Panc1 (cell line): ENCODE measurements at regions not wholly inside any gene's neighbourhood (a gene's known extent, or its start where the extent isn't known, plus 50 kb on each side); places are given as distances from the start of the nearest gene placed in this dataset.

Experiments used
- ATAC-seq: fragments of 200-7000 bp; cut with Tn5 transposase; 2 replicates; pipeline ENCODE4 v1.9.1; 2020; ENCODE audit warnings: mild to moderate bottlenecking, moderate library complexity
- BruUV-seq: library from RNA; stranded (reverse); fragments of 400-500 nt; replicated peaks from 2 replicates; lab custom pipeline; 2021; lab: Mats Ljungman, UMichigan
- CTCF ChIA-PET: fragments of 300-600 bp; sonication (Branson Sonifier 250); formaldehyde crosslinking; loops from one replicate; lab custom pipeline; 2022; ENCODE audit warnings: antibody characterized with exemption; lab: Charles Lee
- POLR2A ChIA-PET: fragments of 300-600 bp; sonication (Branson Sonifier 250); formaldehyde crosslinking; loops from one replicate; lab custom pipeline; 2022; ENCODE audit warnings: antibody characterized with exemption; lab: Charles Lee
- DNase-seq: peaks from one replicate; pipeline ENCODE4 v3.0.0-alpha.2; 2010; ENCODE audit warnings: low read depth, low spot score
- H3K27ac ChIP-seq: 2 replicates; pipeline ENCODE4 v1.5.1; 2011; ENCODE audit warnings: mild to moderate bottlenecking, low read length, inconsistent platforms
- H3K27me3 ChIP-seq: fragments of 200-500 bp; sonication (Bioruptor generic); 2 replicates; pipeline ENCODE4 v1.6.0; 2014; ENCODE audit warnings: low read length, inconsistent platforms; ENCODE audit not compliant: control insufficient read depth, insufficient read depth
- H3K36me3 ChIP-seq: fragments of 200-500 bp; sonication (Bioruptor generic); 2 replicates; pipeline ENCODE4 v1.5.1; 2014; ENCODE audit warnings: inconsistent platforms, mild to moderate bottlenecking, low read length, moderate library complexity; ENCODE audit not compliant: control insufficient read depth, insufficient read depth
- H3K4me1 ChIP-seq: 2 replicates; pipeline ENCODE4 v1.5.1; 2011; ENCODE audit warnings: inconsistent platforms, mild to moderate bottlenecking, low read length, moderate library complexity; ENCODE audit not compliant: control insufficient read depth, insufficient read depth
- H3K4me3 ChIP-seq, 2 experiments: 2 replicates each; pipeline ENCODE4 v1.5.1; 2011 to 2012; ENCODE audit warnings: low read depth in 2 of 2, low read length in 2 of 2, mild to moderate bottlenecking in 2 of 2, inconsistent platforms in 1 of 2, moderate library complexity in 1 of 2
- H3K9me3 ChIP-seq: fragments of 200-500 bp; sonication (Bioruptor generic); 2 replicates; pipeline ENCODE4 v1.5.1; 2014; ENCODE audit warnings: low read depth, mild to moderate bottlenecking, inconsistent platforms, low read length, moderate library complexity; ENCODE audit not compliant: control insufficient read depth, insufficient read depth
- POLR2AphosphoS5 ChIP-seq: IDR thresholded peaks from 2 replicates; pipeline ENCODE4 v1.6.1; 2012; ENCODE audit warnings: mild to moderate bottlenecking, low read depth, low read length, moderate library complexity
- SIN3A ChIP-seq: IDR thresholded peaks from 2 replicates; pipeline ENCODE4 v1.6.1; 2012; ENCODE audit warnings: low read depth, mild to moderate bottlenecking, low read length, moderate library complexity, borderline replicate concordance; ENCODE audit not compliant: insufficient read depth
- TCF7L2 ChIP-seq: IDR thresholded peaks from 2 replicates; pipeline ENCODE4 v1.6.1; 2011; ENCODE audit warnings: mild to moderate bottlenecking, low read depth, low read length, inconsistent platforms
- in situ Hi-C: cut with HindIII; loops from 2 replicates; pipeline ENCODE4 v1.10.0; 2016; ENCODE audit warnings: low sequenced_read_pairs, low pct_unique_long_range_greater_than_20kb
- intact Hi-C: fragments of 100-400 bp; cut with micrococcal nuclease; formaldehyde crosslinking; loops from one replicate; pipeline ENCODE4 v1.10.0; 2022; ENCODE audit not compliant: unreplicated experiment
- TF ChIP-seq, protein P1 (sequence below), 2 experiments: IDR thresholded peaks; 2 replicates each; pipeline ENCODE4 v1.6.1; 2011 to 2012; ENCODE audit warnings: low read depth in 2 of 2, control low read depth in 1 of 2, low read length in 1 of 2, mild to moderate bottlenecking in 1 of 2, moderate library complexity in 1 of 2; ENCODE audit not compliant: insufficient read depth in 1 of 2
- TF ChIP-seq, protein P2 (sequence below): fragments of 450-650 bp; IDR thresholded peaks from 2 replicates; pipeline ENCODE4 v1.5.1; 2017; ENCODE audit warnings: mild to moderate bottlenecking

DNA sequence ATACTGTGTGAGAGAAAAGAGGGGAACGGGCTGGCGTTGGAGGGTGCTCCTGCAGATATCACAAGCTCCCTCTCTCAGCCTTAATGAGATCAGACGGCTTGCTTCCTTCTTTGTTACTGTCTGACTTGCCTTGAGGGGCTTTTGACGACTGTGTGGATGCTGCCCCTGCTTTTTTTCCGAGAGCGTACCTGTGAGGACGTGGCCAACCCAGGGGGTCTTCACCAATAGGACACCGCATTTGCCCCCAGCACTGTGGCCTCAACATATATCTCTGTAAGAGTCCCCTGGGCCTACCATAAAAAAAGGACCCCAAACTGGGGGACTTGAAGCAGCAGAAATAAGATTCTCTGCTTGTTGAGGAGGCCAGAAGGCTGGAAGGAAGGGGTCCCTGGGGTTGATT lies 143.9 kb downstream of the SHOX start:
- Histone ChIP-seq H3K9me3 (no peaks in the 10 kb centered on the region), H3K4me1 (no peaks in the 10 kb centered on the region), H3K36me3 (no peaks in the 10 kb centered on the region), H3K4me3 (no peak overlapping the region), H3K27ac (no peak overlapping the region), H3K27me3 (no peaks in the 10 kb centered on the region)
- ATAC-seq (no peak), DNase-seq (no peak)
- in situ Hi-C loops (no loop called here), intact Hi-C loops (no loop called here)
- CTCF ChIA-PET, result no interaction called here
- no peak for TF ChIP-seq TCF7L2
- no peak for TF ChIP-seq SIN3A
- TF ChIP-seq POLR2AphosphoS5, result no peak
- TF ChIP-seq, protein P1, sequence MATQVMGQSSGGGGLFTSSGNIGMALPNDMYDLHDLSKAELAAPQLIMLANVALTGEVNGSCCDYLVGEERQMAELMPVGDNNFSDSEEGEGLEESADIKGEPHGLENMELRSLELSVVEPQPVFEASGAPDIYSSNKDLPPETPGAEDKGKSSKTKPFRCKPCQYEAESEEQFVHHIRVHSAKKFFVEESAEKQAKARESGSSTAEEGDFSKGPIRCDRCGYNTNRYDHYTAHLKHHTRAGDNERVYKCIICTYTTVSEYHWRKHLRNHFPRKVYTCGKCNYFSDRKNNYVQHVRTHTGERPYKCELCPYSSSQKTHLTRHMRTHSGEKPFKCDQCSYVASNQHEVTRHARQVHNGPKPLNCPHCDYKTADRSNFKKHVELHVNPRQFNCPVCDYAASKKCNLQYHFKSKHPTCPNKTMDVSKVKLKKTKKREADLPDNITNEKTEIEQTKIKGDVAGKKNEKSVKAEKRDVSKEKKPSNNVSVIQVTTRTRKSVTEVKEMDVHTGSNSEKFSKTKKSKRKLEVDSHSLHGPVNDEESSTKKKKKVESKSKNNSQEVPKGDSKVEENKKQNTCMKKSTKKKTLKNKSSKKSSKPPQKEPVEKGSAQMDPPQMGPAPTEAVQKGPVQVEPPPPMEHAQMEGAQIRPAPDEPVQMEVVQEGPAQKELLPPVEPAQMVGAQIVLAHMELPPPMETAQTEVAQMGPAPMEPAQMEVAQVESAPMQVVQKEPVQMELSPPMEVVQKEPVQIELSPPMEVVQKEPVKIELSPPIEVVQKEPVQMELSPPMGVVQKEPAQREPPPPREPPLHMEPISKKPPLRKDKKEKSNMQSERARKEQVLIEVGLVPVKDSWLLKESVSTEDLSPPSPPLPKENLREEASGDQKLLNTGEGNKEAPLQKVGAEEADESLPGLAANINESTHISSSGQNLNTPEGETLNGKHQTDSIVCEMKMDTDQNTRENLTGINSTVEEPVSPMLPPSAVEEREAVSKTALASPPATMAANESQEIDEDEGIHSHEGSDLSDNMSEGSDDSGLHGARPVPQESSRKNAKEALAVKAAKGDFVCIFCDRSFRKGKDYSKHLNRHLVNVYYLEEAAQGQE (IDR thresholded peaks at IDR 0.05; ENCODE audit: insufficient read depth in 1 of 2, low read depth in 2 of 2, low read length in 1 of 2), result no peak
- TF ChIP-seq, protein P2, sequence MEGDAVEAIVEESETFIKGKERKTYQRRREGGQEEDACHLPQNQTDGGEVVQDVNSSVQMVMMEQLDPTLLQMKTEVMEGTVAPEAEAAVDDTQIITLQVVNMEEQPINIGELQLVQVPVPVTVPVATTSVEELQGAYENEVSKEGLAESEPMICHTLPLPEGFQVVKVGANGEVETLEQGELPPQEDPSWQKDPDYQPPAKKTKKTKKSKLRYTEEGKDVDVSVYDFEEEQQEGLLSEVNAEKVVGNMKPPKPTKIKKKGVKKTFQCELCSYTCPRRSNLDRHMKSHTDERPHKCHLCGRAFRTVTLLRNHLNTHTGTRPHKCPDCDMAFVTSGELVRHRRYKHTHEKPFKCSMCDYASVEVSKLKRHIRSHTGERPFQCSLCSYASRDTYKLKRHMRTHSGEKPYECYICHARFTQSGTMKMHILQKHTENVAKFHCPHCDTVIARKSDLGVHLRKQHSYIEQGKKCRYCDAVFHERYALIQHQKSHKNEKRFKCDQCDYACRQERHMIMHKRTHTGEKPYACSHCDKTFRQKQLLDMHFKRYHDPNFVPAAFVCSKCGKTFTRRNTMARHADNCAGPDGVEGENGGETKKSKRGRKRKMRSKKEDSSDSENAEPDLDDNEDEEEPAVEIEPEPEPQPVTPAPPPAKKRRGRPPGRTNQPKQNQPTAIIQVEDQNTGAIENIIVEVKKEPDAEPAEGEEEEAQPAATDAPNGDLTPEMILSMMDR, result no peak
- no TSS peak for BruUV-seq
- POLR2A ChIA-PET, result no interaction called here

DNA sequence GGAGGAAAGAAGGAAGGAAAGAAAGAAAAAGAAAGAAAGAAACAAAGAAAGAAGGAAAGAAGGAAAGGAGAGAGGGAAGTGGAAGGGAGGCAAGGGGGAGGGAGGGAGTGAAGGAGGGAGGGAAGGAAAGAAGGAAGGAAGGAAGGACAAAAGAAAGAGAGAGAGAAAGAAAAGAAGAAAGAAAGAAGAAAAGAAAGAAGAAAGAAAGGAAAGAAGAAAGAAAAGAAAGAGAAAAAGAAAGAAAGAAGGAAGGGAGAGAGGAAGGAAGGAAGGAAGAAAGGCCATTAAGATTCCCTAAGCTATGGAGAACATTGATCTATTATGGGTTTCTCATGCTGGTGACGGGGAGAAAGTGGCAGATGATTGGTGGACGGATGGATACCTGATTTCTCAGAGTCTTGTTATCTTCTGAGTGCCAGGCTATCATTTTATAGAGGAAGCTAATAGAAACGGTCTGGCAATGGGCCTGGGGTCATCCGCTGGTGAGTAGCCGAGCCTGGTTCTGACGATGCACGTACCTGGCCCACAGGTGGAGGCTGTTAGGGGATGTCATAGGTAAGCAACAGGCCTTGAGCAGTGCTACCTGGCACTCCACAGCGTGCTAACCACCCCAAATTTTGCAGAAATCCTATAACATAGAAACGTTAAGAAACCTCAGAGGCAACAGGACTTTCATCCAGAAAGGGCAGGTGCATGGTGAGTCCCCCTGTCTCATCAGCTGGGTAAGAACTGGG lies 142.9 kb downstream of the SHOX start:
- DNase-seq, result no peak
- TF ChIP-seq TCF7L2 (no peak), SIN3A (no peak), POLR2AphosphoS5 (no peak)
- TF ChIP-seq, protein P1 (IDR thresholded peaks at IDR 0.05; ENCODE audit: insufficient read depth in 1 of 2, low read depth in 2 of 2, low read length in 1 of 2), result no peak
- TF ChIP-seq, protein P2, result no peak
- in situ Hi-C loops, result no loop called here

More for the DNA sequence above, 142.9 kb downstream of the SHOX start:
- no TSS peak for BruUV-seq
- Histone ChIP-seq H3K9me3 (no peaks in the 10 kb centered on the region), H3K36me3 (no peaks in the 10 kb centered on the region), H3K4me1 (no peaks in the 10 kb centered on the region), H3K27ac (no peak overlapping the region), H3K27me3 (no peaks in the 10 kb centered on the region), H3K4me3 (no peak overlapping the region)
- ChIA-PET POLR2A (no interaction called here), CTCF (no interaction called here)
- intact Hi-C loops, result no loop called here
- no peak for ATAC-seq
